Endothelial cell of umbilical vein (primary cell): ENCODE measurements at regions not wholly inside any gene's neighbourhood (a gene's known extent, or its start where the extent isn't known, plus 50 kb on each side); places are given as distances from the start of the nearest gene placed in this dataset.

Source experiments
- BruUV-seq: library from RNA; stranded (reverse); fragments of 400-500 nt; replicated peaks from 2 replicates; lab custom pipeline; 2021; lab: Mats Ljungman, UMichigan
- CTCF ChIA-PET: fragments of 300-600, 350-600 bp; sonication (Branson Sonifier 250); formaldehyde crosslinking; loops from one replicate; lab custom pipeline; 2021; ENCODE audit warnings: antibody characterized with exemption, inconsistent platforms; lab: Charles Lee
- POLR2A ChIA-PET: fragments of 300-600, 350-600 bp; sonication (Branson Sonifier 250); formaldehyde crosslinking; loops from one replicate; lab custom pipeline; 2021; ENCODE audit warnings: antibody characterized with exemption, inconsistent platforms; lab: Charles Lee
- DNase-seq: peaks from one replicate; pipeline ENCODE4 v3.0.0-alpha.2; 2011; ENCODE audit warnings: low read depth, low spot score
- FAIRE-seq: peaks from 2 replicates; lab custom pipeline; 2011; peaks lifted over from hg19 to GRCh38; lab: Jason Lieb, UNC
- H2AFZ ChIP-seq: 2 replicates; pipeline ENCODE4 v1.6.0; 2012; ENCODE audit warnings: low read depth, low read length, control low read depth, inconsistent platforms
- H3K27ac ChIP-seq: 2 replicates; pipeline ENCODE4 v1.5.1; 2011; ENCODE audit warnings: low read depth, mild to moderate bottlenecking, control low read depth, low read length, moderate library complexity; ENCODE audit not compliant: insufficient read depth
- H3K27me3 ChIP-seq, 2 experiments: 2 replicates each; pipeline versions ENCODE4 v1.6.0 to v1.6.1; 2011; ENCODE audit warnings: low read length in 2 of 2, mixed read lengths in 1 of 2; ENCODE audit not compliant: control insufficient read depth in 2 of 2, insufficient read depth in 2 of 2
- H3K36me3 ChIP-seq, 2 experiments: 2 replicates in 1 of 2; 3 replicates in 1 of 2; pipeline ENCODE4 v1.5.1; 2011; ENCODE audit warnings: low read length in 2 of 2, mild to moderate bottlenecking in 1 of 2, moderate library complexity in 1 of 2; ENCODE audit not compliant: control insufficient read depth in 2 of 2, insufficient read depth in 2 of 2; ENCODE audit errors: extremely low read depth in 1 of 2
- H3K4me1 ChIP-seq: 3 replicates; pipeline ENCODE4 v1.5.1; 2011; ENCODE audit warnings: mild to moderate bottlenecking, low read length; ENCODE audit not compliant: control insufficient read depth, insufficient read depth; ENCODE audit errors: extremely low read depth
- H3K4me2 ChIP-seq: 2 replicates; pipeline ENCODE4 v1.6.1; 2011; ENCODE audit warnings: low read length, control low read depth, mixed read lengths; ENCODE audit not compliant: insufficient read depth
- H3K4me3 ChIP-seq, 3 experiments: fragments of 200-600 bp in 1 of 3; sonication (generic), shearing (Covaris generic) in 1 of 3; replicated peaks in 1 of 3; 2 replicates each; pipeline ENCODE4 v1.5.1; 2011 to 2016; ENCODE audit warnings: control low read depth in 3 of 3, low read length in 3 of 3, mild to moderate bottlenecking in 2 of 3, inconsistent platforms in 1 of 3, low read depth in 1 of 3, moderate library complexity in 1 of 3; ENCODE audit not compliant: insufficient read depth in 1 of 3
- H3K79me2 ChIP-seq: 2 replicates; pipeline ENCODE4 v1.6.0; 2012; ENCODE audit warnings: low read length, inconsistent platforms; ENCODE audit not compliant: control insufficient read depth, insufficient read depth
- H3K9ac ChIP-seq: replicated peaks from 2 replicates; pipeline ENCODE3; 2011; ENCODE audit warnings: low read length, control low read depth; ENCODE audit not compliant: insufficient read depth; ENCODE audit errors: extremely low read depth
- H3K9me1 ChIP-seq: replicated peaks from 3 replicates; pipeline ENCODE4 v1.6.0; 2011; ENCODE audit warnings: mild to moderate bottlenecking, low read length; ENCODE audit not compliant: control insufficient read depth, insufficient read depth; ENCODE audit errors: extremely low read depth
- H3K9me3 ChIP-seq: replicated peaks from 2 replicates; pipeline ENCODE4 v1.5.1; 2012; ENCODE audit warnings: low read length, inconsistent platforms; ENCODE audit not compliant: control insufficient read depth, insufficient read depth
- H4K20me1 ChIP-seq: replicated peaks from 2 replicates; pipeline ENCODE3; 2011; ENCODE audit warnings: mild to moderate bottlenecking, low read length; ENCODE audit not compliant: control insufficient read depth, insufficient read depth; ENCODE audit errors: extremely low read depth
- CTCF ChIP-seq, 2 donors: IDR thresholded peaks; 1 replicate in 1 of 2; 2 replicates in 1 of 2; pipeline ENCODE4 v1.5.1; 2011; ENCODE audit warnings: low read length in 2 of 2, mild to moderate bottlenecking in 2 of 2, moderate library complexity in 2 of 2, control low read depth in 1 of 2, inconsistent platforms in 1 of 2, low read depth in 1 of 2; ENCODE audit not compliant: insufficient read depth in 1 of 2; ENCODE audit errors: extremely low read depth in 1 of 2
- EZH2 ChIP-seq: IDR thresholded peaks from 2 replicates; pipeline ENCODE4 v1.6.1; 2012; ENCODE audit warnings: borderline replicate concordance, low read depth, mild to moderate bottlenecking, moderate library complexity, low read length, inconsistent platforms; ENCODE audit not compliant: severe bottlenecking
- FOS ChIP-seq: IDR thresholded peaks from 2 replicates; pipeline ENCODE4 v1.6.1; 2011; ENCODE audit warnings: mild to moderate bottlenecking, low read length, moderate library complexity, borderline replicate concordance; ENCODE audit not compliant: insufficient read depth
- GATA2 ChIP-seq: IDR thresholded peaks from 2 replicates; pipeline ENCODE4 v1.7.0; 2011; ENCODE audit warnings: low read depth, mild to moderate bottlenecking, moderate library complexity, mixed read lengths, low read length; ENCODE audit not compliant: insufficient read length, insufficient read depth
- JUN ChIP-seq: IDR thresholded peaks from 2 replicates; pipeline ENCODE4 v1.6.1; 2011; ENCODE audit warnings: borderline replicate concordance, low read depth; ENCODE audit not compliant: insufficient read length, insufficient read depth
- MAX ChIP-seq: IDR thresholded peaks from 2 replicates; pipeline ENCODE4 v1.6.1; 2011; ENCODE audit not compliant: insufficient read depth, insufficient read length
- MYC ChIP-seq: IDR thresholded peaks from one replicate; pipeline ENCODE4 v1.6.1; 2011; ENCODE audit warnings: mild to moderate bottlenecking, low read depth, low read length
- POLR2A ChIP-seq: IDR thresholded peaks from 2 replicates; pipeline ENCODE4 v1.6.1; 2012; ENCODE audit warnings: low read depth, mild to moderate bottlenecking, control low read depth, low read length
- POLR2AphosphoS5 ChIP-seq: IDR thresholded peaks from 2 replicates; pipeline ENCODE4 v1.6.1; 2012; ENCODE audit warnings: low read depth, mild to moderate bottlenecking, control low read depth, low read length, moderate library complexity; ENCODE audit not compliant: insufficient read depth
- dilution Hi-C: fragments of 300-500 bp; cut with MboI; formaldehyde crosslinking; loops from one replicate; pipeline ENCODE4 v1.15.0; 2019; ENCODE audit warnings: low sequenced_read_pairs; ENCODE audit not compliant: extremely low pct_ligation_motif_present
- intact Hi-C: fragments of 100-400 bp; cut with micrococcal nuclease; formaldehyde crosslinking; loops from one replicate; pipeline ENCODE4 v1.10.0; 2022

GRCh38 chr2:82797469-82797868, 1661.6 kb downstream of the SUCLG1 start:
- POLR2A ChIA-PET: no interaction called here
- DNase-seq (peak; percentile 6), FAIRE-seq (no peak)
- Histone ChIP-seq H3K9me3 (no peaks in the 10 kb centered on the region), H3K4me1 (peaks cover 21% of the 10 kb centered on the region), H3K27ac (no peak overlapping the region), H3K27me3 (no peaks in the 10 kb centered on the region), H4K20me1 (no peaks in the 10 kb centered on the region), H3K36me3 (no peaks in the 10 kb centered on the region), H2AFZ (no peak overlapping the region), H3K9ac (no peak overlapping the region), H3K4me2 (no peak overlapping the region), H3K79me2 (no peaks in the 10 kb centered on the region), H3K4me3 (no peak overlapping the region), H3K9me1 (no peaks in the 10 kb centered on the region)
- TF ChIP-seq MYC (no peak), JUN (no peak), FOS (no peak), MAX (no peak), GATA2 (no peak), EZH2 (no peak), CTCF (IDR thresholded peaks at IDR 0.05; ENCODE audit: extremely low read depth in 1 of 2, insufficient read depth in 1 of 2, low read depth in 1 of 2, low read length in 2 of 2) (no peak), POLR2A (no peak), POLR2AphosphoS5 (no peak)
- intact Hi-C loops: no loop called here
- BruUV-seq: no TSS peak
- dilution Hi-C loops: no loop called here
- CTCF ChIA-PET: interaction anchor here (2.4 to 2.5 kb wide), 2 partner anchors 103 to 399 kb away, joined by 6 to 16 read pairs; no protein-coding TSS in a partner anchor
